ENCODE measurements at regions not wholly inside any gene's neighbourhood (a gene's known extent, or its start where the extent isn't known, plus 50 kb on each side); places are given as distances from the start of the nearest gene placed in this dataset.

GRCh38 chr5:88544136-88544645 lies 275.5 kb upstream of the TMEM161B start:
- no peaks in the 10 kb centered on the region for H3K9me3 Mint-ChIP-seq
- no peak overlapping the region for H3K27ac Mint-ChIP-seq
- no peak for ATAC-seq (replicated peaks in 1 of 4)
- no peak overlapping the region for H3K4me3 Mint-ChIP-seq
- CTCF ChIA-PET, result no interaction called here
- no peaks in the 10 kb centered on the region for H3K36me3 ChIP-seq (ENCODE audit: control insufficient read depth in 2 of 2, extremely low read depth in 1 of 2, insufficient read depth in 1 of 2, low read length in 1 of 2)
- WGBS (ENCODE audit: insufficient coverage), result 60% methylated on average over 3 of the region's 6 CpGs
- H3K9me3 ChIP-seq, result no peaks in the 10 kb centered on the region
- H3K27me3 ChIP-seq (replicated peaks in 1 of 2; ENCODE audit: control insufficient read depth in 2 of 2, extremely low read depth in 1 of 2, insufficient read depth in 2 of 2, low read length in 1 of 2), result peaks cover 0 to 4% of the 10 kb centered on the region in 2 experiments
- H3K27ac ChIP-seq (ENCODE audit: low read length), result no peak overlapping the region
- no peak for DNase-seq
- peaks cover 11 to 24% of the 10 kb centered on the region in 2 donors for H3K27me3 Mint-ChIP-seq
- no peaks in the 10 kb centered on the region for H3K4me1 Mint-ChIP-seq
- POLR2A ChIA-PET, result no interaction called here
- H3K4me3 ChIP-seq (ENCODE audit: control insufficient read depth in 1 of 2, extremely low read depth in 1 of 2, low read length in 1 of 2), result no peak overlapping the region
- H3K4me1 ChIP-seq (ENCODE audit: control insufficient read depth in 1 of 2, extremely low read depth in 1 of 2, insufficient read depth in 2 of 2, low read length in 2 of 2), result no peaks in the 10 kb centered on the region
- no peaks in the 10 kb centered on the region for H3K36me3 Mint-ChIP-seq

GRCh38 chr5:88542786-88543185 lies 274.1 kb upstream of the TMEM161B start:
- ATAC-seq (replicated peaks in 1 of 4) (no peak), DNase-seq (no peak)
- Mint-ChIP-seq H3K27ac (no peak overlapping the region), H3K4me1 (no peaks in the 10 kb centered on the region), H3K27me3 (peaks cover 15 to 32% of the 10 kb centered on the region in 2 donors), H3K4me3 (no peak overlapping the region), H3K36me3 (no peaks in the 10 kb centered on the region), H3K9me3 (no peaks in the 10 kb centered on the region)
- H3K27me3 ChIP-seq (replicated peaks in 1 of 2; ENCODE audit: control insufficient read depth in 2 of 2, extremely low read depth in 1 of 2, insufficient read depth in 2 of 2, low read length in 1 of 2), result peaks cover 0 to 4% of the 10 kb centered on the region in 2 experiments
- H3K4me1 ChIP-seq (ENCODE audit: control insufficient read depth in 1 of 2, extremely low read depth in 1 of 2, insufficient read depth in 2 of 2, low read length in 2 of 2), result no peaks in the 10 kb centered on the region
- no peaks in the 10 kb centered on the region for H3K9me3 ChIP-seq
- H3K27ac ChIP-seq (ENCODE audit: low read length), result no peak overlapping the region
- CTCF ChIA-PET, result no interaction called here
- POLR2A ChIA-PET, result no interaction called here
- no peak overlapping the region for H3K4me3 ChIP-seq (ENCODE audit: control insufficient read depth in 1 of 2, extremely low read depth in 1 of 2, low read length in 1 of 2)
- no peaks in the 10 kb centered on the region for H3K36me3 ChIP-seq (ENCODE audit: control insufficient read depth in 2 of 2, extremely low read depth in 1 of 2, insufficient read depth in 1 of 2, low read length in 1 of 2)

- Mint-ChIP-seq H3K27me3 (peaks cover 20 to 35% of the 10 kb centered on the region in 2 donors), H3K4me1 (no peaks in the 10 kb centered on the region), H3K36me3 (no peaks in the 10 kb centered on the region), H3K9me3 (no peaks in the 10 kb centered on the region), H3K27ac (no peak overlapping the region), H3K4me3 (no peak overlapping the region)
- POLR2A ChIA-PET, result no interaction called here
- WGBS (ENCODE audit: insufficient coverage), result 29% methylated on average over 1 of the region's 6 CpGs
- no peak overlapping the region for H3K27ac ChIP-seq (ENCODE audit: low read length)
- no peaks in the 10 kb centered on the region for H3K4me1 ChIP-seq (ENCODE audit: control insufficient read depth in 1 of 2, extremely low read depth in 1 of 2, insufficient read depth in 2 of 2, low read length in 2 of 2)
- no peak overlapping the region for H3K4me3 ChIP-seq (ENCODE audit: control insufficient read depth in 1 of 2, extremely low read depth in 1 of 2, low read length in 1 of 2)
- no peaks in the 10 kb centered on the region for H3K9me3 ChIP-seq
- ATAC-seq (replicated peaks in 1 of 4) (no peak), DNase-seq (no peak)
- H3K27me3 ChIP-seq (replicated peaks in 1 of 2; ENCODE audit: control insufficient read depth in 2 of 2, extremely low read depth in 1 of 2, insufficient read depth in 2 of 2, low read length in 1 of 2), result peaks cover 0 to 4% of the 10 kb centered on the region in 2 experiments
- no peaks in the 10 kb centered on the region for H3K36me3 ChIP-seq (ENCODE audit: control insufficient read depth in 2 of 2, extremely low read depth in 1 of 2, insufficient read depth in 1 of 2, low read length in 1 of 2)
- CTCF ChIA-PET, result no interaction called here
Measured at GRCh38 chr5:88540471-88541115, 271.9 kb upstream of the TMEM161B start.

GRCh38 chr5:88539693-88540365 lies 271.2 kb upstream of the TMEM161B start:
- Histone ChIP-seq H3K27ac (ENCODE audit: low read length) (no peak overlapping the region), H3K4me1 (ENCODE audit: control insufficient read depth in 1 of 2, extremely low read depth in 1 of 2, insufficient read depth in 2 of 2, low read length in 2 of 2) (no peaks in the 10 kb centered on the region), H3K9me3 (no peaks in the 10 kb centered on the region), H3K4me3 (ENCODE audit: control insufficient read depth in 1 of 2, extremely low read depth in 1 of 2, low read length in 1 of 2) (no peak overlapping the region), H3K27me3 (replicated peaks in 1 of 2; ENCODE audit: control insufficient read depth in 2 of 2, extremely low read depth in 1 of 2, insufficient read depth in 2 of 2, low read length in 1 of 2) (peaks cover 0 to 4% of the 10 kb centered on the region in 2 experiments), H3K36me3 (ENCODE audit: control insufficient read depth in 2 of 2, extremely low read depth in 1 of 2, insufficient read depth in 1 of 2, low read length in 1 of 2) (no peaks in the 10 kb centered on the region)
- POLR2A ChIA-PET, result interaction anchor here in 1 of 2 donors (0.6 kb wide), 1 partner anchor 1902 kb away, joined by 4 read pairs; no protein-coding TSS in a partner anchor
- H3K27ac Mint-ChIP-seq, result no peak overlapping the region
- DNase-seq, result no peak
- H3K4me3 Mint-ChIP-seq, result no peak overlapping the region
- ATAC-seq (replicated peaks in 1 of 4), result no peak
- H3K36me3 Mint-ChIP-seq, result no peaks in the 10 kb centered on the region
- H3K9me3 Mint-ChIP-seq, result no peaks in the 10 kb centered on the region
- H3K27me3 Mint-ChIP-seq, result peaks cover 20 to 33% of the 10 kb centered on the region in 2 donors
- WGBS (ENCODE audit: insufficient coverage), result 50% methylated on average over 5 of the region's 14 CpGs
- CTCF ChIA-PET, result interaction anchor here in 1 of 2 donors (0.6 kb wide), 1 partner anchor 36 kb away, joined by 4 read pairs; no protein-coding TSS in a partner anchor
- no peaks in the 10 kb centered on the region for H3K4me1 Mint-ChIP-seq

GRCh38 chr5:88539026-88539425 lies 270.4 kb upstream of the TMEM161B start:
- Mint-ChIP-seq H3K9me3 (peaks cover 0 to 1% (median under 1%) of the 10 kb centered on the region in 3 donors), H3K27me3 (peaks cover 14 to 28% of the 10 kb centered on the region in 2 donors), H3K4me1 (no peaks in the 10 kb centered on the region), H3K27ac (no peak overlapping the region), H3K4me3 (no peak overlapping the region), H3K36me3 (no peaks in the 10 kb centered on the region)
- H3K4me1 ChIP-seq (ENCODE audit: control insufficient read depth in 1 of 2, extremely low read depth in 1 of 2, insufficient read depth in 2 of 2, low read length in 2 of 2), result no peaks in the 10 kb centered on the region
- POLR2A ChIA-PET, result interaction anchor here (0.6 kb wide), 2 partner anchors 286 to 1903 kb away, joined by 3 to 4 read pairs; no protein-coding TSS in a partner anchor
- no peaks in the 10 kb centered on the region for H3K36me3 ChIP-seq (ENCODE audit: control insufficient read depth in 2 of 2, extremely low read depth in 1 of 2, insufficient read depth in 1 of 2, low read length in 1 of 2)
- H3K27ac ChIP-seq (ENCODE audit: low read length), result no peak overlapping the region
- no CpG with 5 or more reads among the region's 4 CpGs for WGBS (ENCODE audit: insufficient coverage)
- H3K27me3 ChIP-seq (replicated peaks in 1 of 2; ENCODE audit: control insufficient read depth in 2 of 2, extremely low read depth in 1 of 2, insufficient read depth in 2 of 2, low read length in 1 of 2), result peaks cover 0 to 4% of the 10 kb centered on the region in 2 experiments
- no peak overlapping the region for H3K4me3 ChIP-seq (ENCODE audit: control insufficient read depth in 1 of 2, extremely low read depth in 1 of 2, low read length in 1 of 2)
- CTCF ChIA-PET, result interaction anchor here in 1 of 2 donors (0.6 kb wide), 1 partner anchor 36 kb away, joined by 4 read pairs; no protein-coding TSS in a partner anchor
- no peaks in the 10 kb centered on the region for H3K9me3 ChIP-seq
- DNase-seq, result no peak
- no peak for ATAC-seq (replicated peaks in 1 of 4)

- CTCF ChIA-PET, result no interaction called here
- Histone ChIP-seq H3K36me3 (ENCODE audit: control insufficient read depth in 2 of 2, extremely low read depth in 1 of 2, insufficient read depth in 1 of 2, low read length in 1 of 2) (no peaks in the 10 kb centered on the region), H3K4me1 (ENCODE audit: control insufficient read depth in 1 of 2, extremely low read depth in 1 of 2, insufficient read depth in 2 of 2, low read length in 2 of 2) (no peaks in the 10 kb centered on the region), H3K4me3 (ENCODE audit: control insufficient read depth in 1 of 2, extremely low read depth in 1 of 2, low read length in 1 of 2) (no peak overlapping the region), H3K27ac (ENCODE audit: low read length) (no peak overlapping the region), H3K9me3 (no peaks in the 10 kb centered on the region), H3K27me3 (replicated peaks in 1 of 2; ENCODE audit: control insufficient read depth in 2 of 2, extremely low read depth in 1 of 2, insufficient read depth in 2 of 2, low read length in 1 of 2) (peaks cover 0 to 4% of the 10 kb centered on the region in 2 experiments)
- WGBS (ENCODE audit: insufficient coverage), result 55% methylated on average over 2 of the region's 3 CpGs
- DNase-seq (no peak), ATAC-seq (replicated peaks in 1 of 4) (no peak)
- no peaks in the 10 kb centered on the region for H3K4me1 Mint-ChIP-seq
- no peak overlapping the region for H3K4me3 Mint-ChIP-seq
- H3K27me3 Mint-ChIP-seq, result peaks cover 32 to 41% of the 10 kb centered on the region in 2 donors
- H3K9me3 Mint-ChIP-seq, result peaks cover 0 to 7% (median 6%) of the 10 kb centered on the region in 3 donors
- no peaks in the 10 kb centered on the region for H3K36me3 Mint-ChIP-seq
- POLR2A ChIA-PET, result no interaction called here
- no peak overlapping the region for H3K27ac Mint-ChIP-seq
Measured at GRCh38 chr5:88536146-88536545, 267.5 kb upstream of the TMEM161B start.

Data from T-cell (primary cell).